AG08396 (cell line): ENCODE measurements at regions not wholly inside any gene's neighbourhood (a gene's known extent, or its start where the extent isn't known, plus 50 kb on each side); places are given as distances from the start of the nearest gene placed in this dataset.

Experiments used
- DNase-seq: peaks from one replicate; pipeline ENCODE4 v3.0.0; 2012; ENCODE audit warnings: low spot score, mixed read lengths

DNA sequence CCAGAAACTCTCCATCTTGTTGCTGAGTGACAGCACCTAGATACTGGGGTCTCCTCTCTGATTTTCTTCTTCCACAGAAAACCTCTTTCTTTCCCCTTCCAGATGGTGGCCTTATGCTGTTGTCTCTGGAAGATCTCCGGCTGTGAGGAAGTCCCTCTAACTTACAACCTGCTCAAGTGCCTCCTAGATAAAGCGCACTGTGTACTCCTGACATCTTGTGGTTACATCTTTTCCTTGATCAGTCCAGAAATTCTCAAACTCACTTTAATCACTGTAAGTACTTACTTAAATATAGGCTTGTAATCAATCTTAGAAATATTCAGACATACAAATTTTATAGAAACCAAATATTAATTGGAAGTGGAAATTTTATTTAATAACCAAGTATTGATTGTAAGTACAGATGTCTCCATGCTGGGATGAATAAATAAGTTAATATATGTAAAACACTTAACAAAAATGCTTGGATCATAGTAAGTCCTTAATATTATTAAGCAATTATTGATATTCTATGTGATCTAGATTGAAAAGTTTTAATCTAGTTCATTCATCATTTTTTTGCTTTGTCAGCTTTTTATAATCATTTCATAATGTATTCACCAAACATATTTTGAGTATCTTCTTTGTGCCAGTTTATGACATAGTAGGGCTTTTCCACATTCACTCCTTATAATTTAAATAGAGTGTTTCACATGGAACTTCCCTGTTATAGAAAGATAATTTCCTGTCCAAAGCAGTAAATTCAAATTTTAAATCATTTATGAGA, 1381.4 kb upstream of the CDH6 start:
- no peak for DNase-seq

DNA sequence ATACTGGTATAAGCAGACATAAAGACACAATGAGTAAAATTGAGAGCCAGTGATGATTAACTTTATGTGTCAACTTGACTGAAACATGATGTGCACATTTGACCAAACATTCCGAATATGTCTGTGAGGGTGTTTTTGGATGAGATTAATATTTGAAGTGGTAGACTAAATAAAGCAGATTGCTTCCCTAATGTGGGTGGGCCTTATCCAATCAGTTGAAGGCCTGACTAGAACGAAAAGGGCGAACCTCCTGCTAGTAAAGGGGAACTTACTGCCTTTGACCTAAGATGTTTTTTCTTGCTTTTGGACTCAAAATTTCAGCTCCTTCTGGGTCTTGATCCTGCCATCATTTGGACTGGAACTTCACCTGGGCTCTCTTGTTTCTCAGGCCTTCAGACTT, 1387.7 kb upstream of the CDH6 start:
- DNase-seq: no peak

DNA sequence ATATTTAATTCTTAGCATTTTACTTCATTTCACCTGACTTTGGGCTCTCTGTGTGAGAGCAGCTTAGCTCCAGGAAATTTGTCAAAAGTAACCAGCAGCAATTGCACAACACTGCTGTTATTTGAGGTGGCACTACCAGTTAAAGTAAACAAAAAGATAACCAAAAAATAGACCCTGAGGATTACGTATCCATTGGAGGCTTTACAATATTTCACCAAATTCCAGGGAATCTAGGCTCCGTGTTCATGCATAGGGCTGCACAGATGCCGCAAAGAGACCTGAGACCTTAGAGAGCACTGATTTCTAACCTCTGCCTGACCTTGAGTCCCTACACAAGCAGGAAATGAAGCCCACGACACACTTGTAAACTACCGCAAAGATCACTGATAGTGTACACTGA, 1392.7 kb upstream of the CDH6 start:
- no peak for DNase-seq

DNA sequence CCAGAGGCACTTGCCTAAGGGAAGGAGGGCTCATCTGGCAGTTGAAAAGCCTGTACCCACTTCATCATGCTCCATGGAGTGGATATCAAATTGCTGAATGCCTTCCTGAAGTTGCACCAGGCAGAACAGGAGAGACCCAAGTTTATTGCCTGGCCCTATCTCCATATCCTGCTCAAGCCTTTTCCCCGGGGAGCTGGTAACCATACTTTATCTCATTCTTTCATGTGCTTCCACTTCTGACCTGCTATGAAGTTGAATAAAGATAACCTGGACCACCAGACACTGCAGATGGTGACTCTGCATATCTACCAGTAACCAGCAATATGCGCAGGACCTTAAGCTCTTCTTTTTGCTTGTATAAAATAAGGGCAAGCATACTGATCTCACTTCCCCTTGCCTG, 1397.5 kb upstream of the CDH6 start:
- DNase-seq: no peak

DNA sequence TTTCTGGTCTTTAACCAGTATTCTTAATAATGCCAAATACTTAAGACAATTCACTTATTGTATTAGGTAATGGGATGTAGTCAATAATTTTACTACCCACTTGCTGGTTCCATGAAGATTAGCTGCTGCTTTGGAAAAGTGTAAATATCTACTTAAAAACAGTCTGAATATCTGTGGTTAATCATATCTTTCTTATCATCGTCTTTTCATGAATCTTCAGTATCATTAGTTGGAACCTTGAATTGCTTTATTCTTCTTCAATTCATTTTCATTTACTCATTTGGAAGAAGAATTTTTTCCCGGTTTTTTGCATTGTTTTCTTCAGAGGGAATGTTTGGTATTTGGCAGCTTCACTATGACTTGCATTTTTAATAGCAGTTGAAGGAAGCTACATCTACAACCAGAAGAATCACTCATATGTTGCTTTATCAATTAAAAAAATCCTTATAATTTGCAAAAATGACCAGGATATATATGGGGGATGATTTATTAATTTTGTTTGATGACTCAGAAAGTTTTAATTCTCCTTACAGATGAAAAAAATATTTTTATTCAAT, 1398.3 kb upstream of the CDH6 start:
- no peak for DNase-seq

DNA sequence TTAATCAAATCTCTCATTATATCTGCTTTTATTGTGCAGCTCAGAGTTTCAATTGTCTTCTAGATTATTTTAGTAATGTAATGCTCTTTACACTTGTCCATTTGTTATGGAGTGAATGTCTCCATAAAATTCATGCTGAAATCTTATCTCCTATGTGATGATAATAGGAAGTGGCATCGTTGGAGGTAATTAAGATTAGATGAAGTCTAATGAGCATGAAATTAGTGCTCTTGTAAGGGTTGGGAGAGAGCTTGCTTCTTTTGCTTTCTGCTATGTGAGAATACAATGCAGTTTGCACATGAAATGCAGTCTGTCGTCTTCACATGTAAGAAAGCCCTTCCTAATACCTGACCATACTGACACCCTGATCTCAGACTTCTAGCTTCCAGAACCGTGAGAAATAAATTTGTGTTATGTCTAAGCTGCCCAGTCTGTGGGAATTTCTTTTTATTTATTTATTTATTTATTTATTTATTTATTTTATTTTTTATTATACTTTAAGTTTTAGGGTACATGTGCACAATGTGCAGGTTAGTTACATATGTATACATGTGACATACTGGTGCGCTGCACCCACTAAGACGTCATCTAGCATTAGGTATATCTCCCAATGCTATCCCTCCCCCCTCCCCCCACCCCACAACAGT, 1399.2 kb upstream of the CDH6 start:
- no peak for DNase-seq

DNA sequence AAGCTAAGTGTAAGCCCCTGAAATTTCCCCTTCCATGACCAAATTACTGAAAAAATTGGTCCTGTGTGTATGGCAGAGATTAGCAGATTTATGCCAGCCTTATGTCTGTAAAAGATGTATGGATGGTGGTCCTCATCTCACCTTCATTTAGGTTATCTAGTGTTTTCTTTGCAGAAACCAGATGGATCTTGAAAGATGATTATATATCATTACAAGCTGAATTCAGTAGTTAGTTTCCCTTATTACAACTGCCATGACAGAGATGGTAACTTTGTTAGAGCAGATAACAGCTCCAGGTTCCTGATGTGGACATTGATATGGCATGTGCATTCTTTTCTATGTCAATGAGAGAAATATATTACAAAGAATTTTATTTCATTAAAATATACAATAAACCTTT, 1403.2 kb upstream of the CDH6 start:
- DNase-seq: no peak

DNA sequence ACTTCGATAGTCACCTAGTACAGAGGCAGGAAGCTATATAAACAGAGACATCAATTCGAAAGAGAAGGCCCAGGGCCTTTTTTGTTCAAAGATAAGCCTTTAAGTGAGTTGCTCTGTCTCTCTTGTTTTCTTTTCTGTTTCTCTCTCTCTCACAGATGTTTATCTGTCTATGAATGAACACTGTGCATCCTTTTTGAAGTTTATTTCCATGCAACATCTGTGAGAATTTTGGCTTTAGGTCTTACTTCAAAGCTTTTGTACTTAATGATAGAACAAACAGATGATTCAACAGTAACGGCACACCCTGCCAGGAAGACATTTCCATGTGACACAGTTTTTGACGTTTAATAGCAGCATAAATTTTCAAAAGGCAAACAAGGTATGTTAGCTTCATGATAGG, 1413.1 kb upstream of the CDH6 start:
- no peak for DNase-seq

DNA sequence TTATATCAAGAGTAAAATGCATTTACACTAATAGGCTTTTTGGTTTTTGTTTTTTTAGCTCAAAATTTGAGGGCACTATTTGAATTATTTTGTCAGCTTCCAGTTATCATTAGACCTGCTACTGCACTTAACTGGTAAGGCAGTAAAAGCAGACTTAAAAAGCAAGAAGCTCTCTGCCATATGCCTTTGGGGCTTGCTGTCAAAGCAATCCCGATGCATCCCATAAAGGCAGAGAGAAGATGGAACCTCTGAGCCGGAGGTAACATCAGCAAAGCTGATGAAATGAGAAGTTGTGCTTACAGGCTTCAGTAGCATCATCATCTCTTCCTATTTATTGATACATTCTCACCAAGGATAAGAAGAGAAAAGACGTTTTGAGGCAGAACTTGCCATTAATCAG, 1414.3 kb upstream of the CDH6 start:
- no peak for DNase-seq

DNA sequence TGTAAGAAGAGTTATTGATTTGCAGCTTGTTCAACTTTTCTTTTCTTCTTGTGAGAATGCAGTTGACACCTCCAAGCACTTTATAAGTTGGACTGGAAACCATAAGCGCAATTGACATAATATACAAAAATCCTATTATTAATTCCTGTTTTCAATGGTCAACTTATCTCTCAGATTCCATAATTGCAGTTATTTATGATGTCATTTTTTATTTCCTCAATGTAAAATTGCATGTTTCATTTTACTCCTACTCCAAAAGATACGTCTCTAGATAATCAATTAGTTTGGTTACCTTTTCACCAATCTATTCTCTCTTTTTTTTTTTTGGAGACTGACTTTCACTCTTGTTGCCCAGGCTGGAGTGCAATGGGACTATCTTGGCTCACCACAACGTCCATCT, 1416.1 kb upstream of the CDH6 start:
- no peak for DNase-seq

DNA sequence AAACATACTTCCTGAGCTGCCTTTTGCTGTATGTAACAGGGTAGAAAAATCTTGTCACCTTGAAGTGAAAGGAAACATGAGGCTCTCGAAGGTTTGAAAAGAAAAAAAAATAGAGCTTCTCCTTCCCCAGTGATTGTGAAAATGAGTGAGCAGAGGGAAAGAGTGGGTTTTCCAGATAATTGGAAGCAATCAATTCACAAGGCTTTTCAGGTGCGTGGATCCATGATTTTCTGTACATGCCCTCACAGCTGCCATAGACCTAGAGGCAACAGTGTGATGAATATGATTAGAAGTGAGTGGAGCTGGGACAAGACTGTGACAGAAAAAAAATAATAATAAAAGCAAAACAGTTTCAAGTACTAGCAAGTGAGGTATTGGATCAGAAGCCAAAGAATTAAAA, 1422.5 kb upstream of the CDH6 start:
- no peak for DNase-seq

DNA sequence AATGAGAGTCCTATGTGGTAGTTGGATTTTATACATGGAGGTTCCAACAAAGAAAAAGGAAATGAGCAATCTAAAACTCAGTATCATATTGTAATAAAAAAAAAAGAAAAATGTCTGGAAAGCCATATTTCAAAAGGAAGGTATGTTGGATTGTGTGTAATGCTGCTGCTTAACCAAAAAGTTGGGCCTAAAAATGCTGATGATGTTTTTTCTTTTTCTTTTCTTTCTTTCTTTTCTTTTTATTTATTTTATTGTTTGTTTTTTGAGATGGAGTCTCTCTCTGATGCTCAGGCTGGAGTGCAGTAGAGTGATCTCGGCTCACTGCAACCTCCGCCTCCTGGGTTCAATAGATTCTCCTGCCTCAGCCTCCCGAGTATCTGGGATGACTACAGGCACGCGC, 1424.0 kb upstream of the CDH6 start:
- no peak for DNase-seq

DNA sequence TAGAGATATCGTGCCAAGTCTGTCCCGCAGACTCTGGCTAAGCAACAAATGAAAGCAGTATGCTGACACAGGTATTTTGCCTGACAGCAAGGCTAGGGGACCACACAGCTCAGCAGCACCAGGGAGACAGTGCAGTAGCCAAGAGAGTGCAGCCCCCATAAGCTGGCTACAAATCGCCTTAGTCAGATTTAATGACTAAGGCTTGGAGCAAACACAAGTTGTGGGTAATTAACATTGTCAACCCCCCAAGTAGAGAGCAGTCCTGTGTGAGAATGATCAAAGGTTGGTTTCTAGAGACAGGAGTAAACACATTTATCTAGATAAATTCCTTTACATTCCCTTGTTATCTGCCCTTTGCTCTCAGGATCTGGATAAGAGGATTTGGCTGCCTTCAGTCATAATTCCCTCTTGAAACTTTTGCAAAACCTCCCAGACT, 1434.5 kb upstream of the CDH6 start:
- DNase-seq: no peak

DNA sequence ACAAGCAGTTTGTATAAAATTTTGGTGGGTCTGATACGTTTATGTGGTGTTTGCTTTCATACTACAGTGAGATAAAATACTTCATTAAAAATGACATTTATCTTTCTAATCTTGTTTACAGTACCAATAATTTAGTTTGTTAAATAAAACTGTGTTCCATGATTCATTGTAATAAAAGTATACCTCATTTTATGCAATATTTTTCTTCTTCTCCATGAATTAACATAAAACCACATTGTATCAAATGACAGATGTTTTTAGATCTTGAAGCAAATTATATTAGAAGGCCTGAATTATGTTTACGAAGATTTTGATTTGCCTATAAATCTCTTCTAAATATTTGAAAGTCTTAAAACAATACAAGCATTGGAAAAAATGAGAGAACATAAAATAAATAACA, 1443.0 kb upstream of the CDH6 start:
- no peak for DNase-seq

DNA sequence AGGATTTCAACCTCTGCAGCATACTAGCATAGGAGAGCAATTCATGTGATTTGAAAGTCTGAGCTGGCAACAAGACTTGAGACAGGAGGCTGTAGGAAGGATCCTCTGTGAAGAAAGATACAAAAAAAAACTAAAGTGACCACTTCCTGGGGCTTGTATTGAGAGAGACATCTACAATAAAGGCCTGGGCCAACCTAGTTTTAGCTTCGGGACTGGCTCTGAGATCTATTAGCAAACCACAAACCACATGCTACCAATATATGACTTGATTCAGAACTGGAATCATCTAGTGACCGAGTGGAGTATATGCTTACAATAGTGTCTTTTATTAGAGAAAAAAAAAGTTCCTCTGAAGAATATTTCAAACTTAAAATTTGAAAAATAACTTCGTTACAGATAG, 1448.9 kb upstream of the CDH6 start:
- DNase-seq: no peak

DNA sequence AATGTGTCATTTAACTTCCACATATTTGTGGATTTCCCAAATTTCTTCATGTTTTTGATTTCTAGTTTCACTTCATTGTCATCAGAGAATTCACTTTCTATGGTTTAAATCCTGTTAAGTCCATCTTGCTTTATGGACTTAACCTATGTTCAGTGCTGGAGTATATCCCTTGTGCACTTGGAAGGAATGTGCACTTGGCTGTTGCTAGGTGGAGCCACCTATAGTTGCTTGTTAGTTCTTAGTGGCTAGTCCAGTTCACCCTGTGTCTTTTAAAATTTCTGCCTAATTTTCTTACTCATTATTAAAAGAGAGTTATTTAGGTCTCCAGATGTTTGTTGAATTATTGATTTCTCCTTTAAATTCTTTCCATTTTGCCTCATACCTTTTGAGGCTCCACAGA, 1472.5 kb upstream of the CDH6 start:
- no peak for DNase-seq

DNA sequence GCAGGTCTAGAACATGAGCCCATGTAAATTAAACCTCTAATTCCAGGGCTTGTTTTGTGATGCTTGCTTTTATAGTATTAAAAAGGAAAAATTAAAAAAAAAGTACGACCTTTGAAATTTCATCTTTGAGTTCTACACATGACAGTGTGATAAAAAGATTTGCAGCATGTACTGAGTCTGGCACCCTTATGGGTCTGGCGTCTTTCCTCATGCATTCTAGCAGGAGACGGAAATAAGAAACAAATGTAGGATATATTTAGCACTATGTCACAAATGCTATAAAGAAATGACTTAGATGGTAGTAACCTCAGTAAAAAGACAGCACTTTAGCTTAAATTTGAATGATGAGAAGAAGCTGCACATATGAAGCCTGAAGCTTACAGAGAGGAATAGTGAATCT, 1474.3 kb upstream of the CDH6 start:
- DNase-seq: no peak

DNA sequence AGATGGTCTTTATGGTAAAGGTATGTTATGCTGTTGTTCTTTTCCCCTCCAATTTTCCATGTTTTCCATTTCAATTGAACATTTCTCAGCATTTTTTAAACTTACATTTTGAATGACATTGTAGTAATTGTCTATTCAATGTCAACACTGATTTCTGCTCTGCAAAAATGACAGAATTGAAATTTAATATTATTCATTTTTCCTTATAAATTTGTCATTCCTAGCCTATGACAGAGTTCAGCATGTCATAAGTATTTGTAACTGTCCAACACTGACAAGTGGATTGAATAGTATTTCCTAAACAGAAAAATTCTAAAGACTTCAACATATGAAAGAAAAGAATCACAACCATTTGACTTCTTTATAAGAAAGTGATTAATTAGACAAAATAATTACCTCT, 1478.3 kb upstream of the CDH6 start:
- no peak for DNase-seq

DNA sequence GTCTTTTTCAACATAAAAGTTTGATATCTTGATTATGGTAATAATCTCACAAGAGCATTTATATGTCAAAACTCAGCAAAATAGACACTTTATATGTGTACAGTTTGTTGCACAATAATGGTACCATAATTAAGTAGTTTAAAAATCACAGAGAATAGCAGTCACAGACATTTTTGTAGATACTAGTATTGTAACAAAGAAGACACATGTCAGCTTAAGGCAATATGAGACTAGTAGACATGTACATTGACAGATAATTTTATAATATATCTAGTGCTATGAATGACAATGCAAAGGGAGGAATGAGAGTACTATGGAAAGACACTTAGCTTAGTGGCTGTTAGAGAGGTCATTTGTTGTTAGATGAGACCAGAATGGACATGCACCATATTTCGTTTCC, 1490.6 kb upstream of the CDH6 start:
- DNase-seq: no peak

DNA sequence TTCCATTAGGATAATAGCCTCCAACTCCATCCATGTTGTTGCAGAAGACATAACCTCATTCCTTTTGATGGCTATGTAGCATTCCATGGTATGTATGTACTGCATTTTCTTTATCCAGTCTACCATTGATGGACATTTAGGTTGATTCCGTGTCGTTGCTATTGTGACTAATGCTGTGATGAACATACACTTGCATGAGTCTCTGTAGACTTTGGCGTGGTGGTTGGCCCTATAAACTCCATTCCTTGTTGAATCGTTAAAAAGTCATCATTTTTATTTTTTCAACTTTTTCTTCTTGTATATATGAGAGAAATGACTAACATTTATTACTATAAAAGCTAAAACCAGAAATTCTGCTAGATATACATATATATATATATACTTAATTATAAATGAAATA, 1491.9 kb upstream of the CDH6 start:
- DNase-seq: no peak

DNA sequence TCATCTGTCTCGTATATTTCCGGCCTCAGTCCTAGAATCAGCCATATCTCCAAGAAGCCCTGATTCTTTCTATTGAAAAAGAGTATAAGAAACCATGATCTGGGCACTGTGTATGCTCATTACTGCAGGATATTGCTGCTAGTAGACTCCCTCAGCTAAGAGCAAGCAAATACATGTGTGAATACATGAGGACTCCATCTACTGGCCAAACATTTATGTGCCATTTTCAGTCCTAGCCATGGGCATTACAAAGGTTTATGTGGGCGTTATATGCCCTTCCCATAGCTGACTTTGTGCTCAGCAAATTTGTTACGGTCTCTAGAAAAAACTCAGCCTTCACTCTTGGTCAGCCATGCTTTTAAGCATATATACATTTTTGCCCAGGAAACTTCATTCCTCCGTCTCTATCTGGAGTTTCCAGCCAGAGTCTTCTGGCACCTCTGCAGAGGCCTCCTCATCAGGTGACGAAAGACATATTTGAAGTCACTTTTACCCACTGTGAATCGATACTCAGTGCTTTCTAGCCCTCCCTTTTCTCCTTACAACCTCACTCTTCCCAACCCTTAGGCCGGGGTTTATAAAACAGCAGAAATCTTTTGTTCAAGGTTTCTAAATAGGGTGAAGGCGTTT, 1495.6 kb upstream of the CDH6 start:
- no peak for DNase-seq

DNA sequence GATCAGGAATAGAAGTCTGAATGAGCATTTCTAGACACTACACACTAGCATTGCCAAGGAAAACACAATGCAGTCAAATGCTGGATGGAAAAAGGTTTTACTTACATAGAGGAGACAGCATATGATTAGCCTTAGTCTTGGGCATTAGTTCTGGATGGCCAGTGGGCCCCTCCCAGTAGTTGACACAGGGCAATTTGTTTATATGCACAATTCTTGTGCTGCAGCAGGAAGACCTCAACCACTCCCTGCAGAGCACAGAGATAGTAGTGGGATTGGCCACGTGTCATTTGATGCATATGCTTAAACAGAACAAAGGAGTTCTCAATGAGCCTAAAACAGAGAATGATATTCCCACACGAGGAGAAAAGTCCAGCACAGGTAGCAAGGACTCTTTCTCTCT, 1496.2 kb upstream of the CDH6 start:
- DNase-seq: no peak

DNA sequence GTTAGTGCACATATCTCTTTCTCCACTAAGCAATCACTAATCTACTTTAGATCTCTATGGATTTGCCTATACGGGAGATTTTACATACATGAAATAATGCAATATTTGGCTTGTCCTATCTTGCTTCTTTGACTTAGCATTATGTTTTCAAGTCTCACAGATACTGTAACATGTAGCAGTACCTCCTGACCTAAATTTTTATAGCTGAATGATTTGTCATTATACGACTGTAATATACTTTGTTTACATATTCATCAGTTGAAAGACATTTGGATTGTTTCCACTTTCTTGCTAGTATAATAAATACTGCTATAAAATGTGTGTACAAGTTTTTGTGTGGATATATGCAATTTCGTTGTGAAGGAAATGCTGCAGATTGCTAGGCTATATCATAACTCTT, 1520.8 kb upstream of the CDH6 start:
- DNase-seq: no peak
